OCI-LY3 (cell line): ENCODE measurements at regions not wholly inside any gene's neighbourhood (a gene's known extent, or its start where the extent isn't known, plus 50 kb on each side); places are given as distances from the start of the nearest gene placed in this dataset.

Experiments
- H2AFZ ChIP-seq: fragments of 200-600, 300-600 bp; shearing (Covaris generic); 2 replicates; pipeline ENCODE4 v1.6.0; 2014; ENCODE audit warnings: antibody characterized with exemption, low read depth, low read length
- H3K27ac ChIP-seq: fragments of 200-600, 300-600 bp; sonication (generic); 2 replicates; pipeline ENCODE4 v1.5.1; 2014; ENCODE audit warnings: mild to moderate bottlenecking, low read length, moderate library complexity, mixed read lengths
- H3K27me3 ChIP-seq: fragments of 200-600, 300-600 bp; sonication (generic); 2 replicates; pipeline ENCODE4 v1.6.1; 2014; ENCODE audit warnings: low read depth, low read length, mixed read lengths
- H3K36me3 ChIP-seq: fragments of 200-600, 300-600 bp; sonication (generic); replicated peaks from 2 replicates; pipeline ENCODE3; 2014; ENCODE audit warnings: low read depth, low read length, mixed read lengths
- H3K4me1 ChIP-seq: fragments of 300-600, 200-600 bp; sonication (generic); 2 replicates; pipeline ENCODE4 v1.6.1; 2014; ENCODE audit warnings: low read length, mixed read lengths
- H3K4me2 ChIP-seq: fragments of 200-600, 300-600 bp; sonication (generic); 2 replicates; pipeline ENCODE4 v1.6.1; 2014; ENCODE audit warnings: low read length, mixed read lengths
- H3K4me3 ChIP-seq: fragments of 300-600, 200-600 bp; sonication (generic); 2 replicates; pipeline ENCODE4 v1.5.1; 2014; ENCODE audit warnings: antibody characterized with exemption, mild to moderate bottlenecking, low read length, moderate library complexity
- H3K79me2 ChIP-seq: fragments of 300-600, 200-600 bp; shearing (Covaris generic); 2 replicates; pipeline ENCODE4 v1.6.1; 2014; ENCODE audit warnings: mild to moderate bottlenecking, low read length, mixed read lengths
- H3K9ac ChIP-seq: fragments of 300-600, 200-600 bp; shearing (Covaris generic); 2 replicates; pipeline ENCODE4 v1.6.0; 2014; ENCODE audit warnings: mild to moderate bottlenecking, low read length, moderate library complexity
- H3K9me3 ChIP-seq: fragments of 200-600, 300-600 bp; shearing (Covaris generic); 2 replicates; pipeline ENCODE4 v1.6.1; 2014; ENCODE audit warnings: low read length, mixed read lengths; ENCODE audit not compliant: insufficient read depth
- H4K20me1 ChIP-seq: fragments of 200-600, 300-600 bp; sonication (generic); 2 replicates; pipeline ENCODE4 v1.6.1; 2016; ENCODE audit warnings: low read length, mixed read lengths; ENCODE audit not compliant: insufficient read depth
- CTCF ChIP-seq: fragments of 200-600, 300-600 bp; sonication (generic); IDR thresholded peaks from 2 replicates; pipeline ENCODE4 v1.5.1; 2014; ENCODE audit warnings: antibody characterized with exemption, low read length, low read depth
- EZH2phosphoT487 ChIP-seq: fragments of 200-600 bp; shearing (Covaris generic); IDR thresholded peaks from 2 replicates; pipeline ENCODE4 v1.6.1; 2018; ENCODE audit warnings: antibody characterized with exemption, mixed run types, low read depth

- no peak overlapping the region for H3K4me3 ChIP-seq
These were observed 372.9 kb upstream of the TMEM132C start for GRCh38 chr12:127893895-127894609.

GRCh38 chr12:127896661-127897060 lies 370.3 kb upstream of the TMEM132C start:
- Histone ChIP-seq H4K20me1 (no peaks in the 10 kb centered on the region), H3K79me2 (no peaks in the 10 kb centered on the region), H3K9me3 (no peaks in the 10 kb centered on the region), H3K27ac (no peak overlapping the region), H3K9ac (no peak overlapping the region), H3K27me3 (no peaks in the 10 kb centered on the region), H3K4me2 (no peak overlapping the region), H2AFZ (no peak overlapping the region), H3K4me3 (no peak overlapping the region), H3K36me3 (no peaks in the 10 kb centered on the region), H3K4me1 (no peaks in the 10 kb centered on the region)
- TF ChIP-seq EZH2phosphoT487 (no peak), CTCF (no peak)

More at GRCh38 chr12:127893895-127894609, 372.9 kb upstream of the TMEM132C start:
- H3K4me2 ChIP-seq = no peak overlapping the region
- TF ChIP-seq EZH2phosphoT487 = no peak
- TF ChIP-seq CTCF = peak; percentile 48
- H4K20me1 ChIP-seq = no peaks in the 10 kb centered on the region
- no peak overlapping the region for H2AFZ ChIP-seq
- no peaks in the 10 kb centered on the region for H3K9me3 ChIP-seq
- H3K4me1 ChIP-seq = no peaks in the 10 kb centered on the region
- H3K27me3 ChIP-seq = no peaks in the 10 kb centered on the region
- H3K36me3 ChIP-seq = no peaks in the 10 kb centered on the region
- no peak overlapping the region for H3K27ac ChIP-seq
- H3K9ac ChIP-seq = no peak overlapping the region
- no peaks in the 10 kb centered on the region for H3K79me2 ChIP-seq

DNA sequence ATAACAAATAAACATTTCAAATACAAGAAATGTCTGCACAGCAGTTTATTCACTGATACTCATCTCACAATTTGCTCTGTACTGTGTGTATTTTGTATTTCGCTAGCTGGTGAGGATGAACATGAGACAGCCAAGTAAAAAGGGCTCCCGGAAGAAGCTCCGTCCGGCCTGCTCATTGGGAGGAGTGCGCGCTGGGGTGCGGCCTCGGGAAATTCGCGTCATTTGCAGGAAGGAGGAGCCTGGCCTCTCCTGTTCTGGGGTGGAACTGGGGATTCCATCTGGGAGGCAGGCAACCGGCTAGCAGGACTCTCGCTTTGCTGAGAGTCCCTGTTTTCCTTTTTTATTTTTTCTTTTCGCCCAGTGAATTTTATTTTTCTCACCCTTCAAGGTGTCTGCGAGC lies 368.4 kb upstream of the TMEM132C start:
- Histone ChIP-seq H2AFZ (no peak overlapping the region), H3K4me2 (no peak overlapping the region), H3K36me3 (no peaks in the 10 kb centered on the region), H3K4me3 (no peak overlapping the region), H3K27me3 (no peaks in the 10 kb centered on the region), H3K27ac (no peak overlapping the region), H3K4me1 (no peaks in the 10 kb centered on the region), H3K79me2 (no peaks in the 10 kb centered on the region), H3K9ac (no peak overlapping the region), H4K20me1 (no peaks in the 10 kb centered on the region), H3K9me3 (no peaks in the 10 kb centered on the region)
- TF ChIP-seq EZH2phosphoT487 = no peak
- TF ChIP-seq CTCF = no peak

GRCh38 chr12:127899971-127900370 lies 367.0 kb upstream of the TMEM132C start:
- Histone ChIP-seq H3K4me1 (no peaks in the 10 kb centered on the region), H3K36me3 (no peaks in the 10 kb centered on the region), H4K20me1 (no peaks in the 10 kb centered on the region), H3K9ac (no peak overlapping the region), H3K4me3 (no peak overlapping the region), H2AFZ (no peak overlapping the region), H3K4me2 (no peak overlapping the region), H3K27me3 (no peaks in the 10 kb centered on the region), H3K79me2 (no peaks in the 10 kb centered on the region), H3K9me3 (no peaks in the 10 kb centered on the region), H3K27ac (no peak overlapping the region)
- no peak for TF ChIP-seq CTCF
- no peak for TF ChIP-seq EZH2phosphoT487
